ENCODE measurements at regions not wholly inside any gene's neighbourhood (a gene's known extent, or its start where the extent isn't known, plus 50 kb on each side); places are given as distances from the start of the nearest gene placed in this dataset.
"Not testable (repeated sequence)": the region's sequence is repeated elsewhere in the genome, so short reads cannot be mapped to it uniquely, and the experiment has no call there.

DNA sequence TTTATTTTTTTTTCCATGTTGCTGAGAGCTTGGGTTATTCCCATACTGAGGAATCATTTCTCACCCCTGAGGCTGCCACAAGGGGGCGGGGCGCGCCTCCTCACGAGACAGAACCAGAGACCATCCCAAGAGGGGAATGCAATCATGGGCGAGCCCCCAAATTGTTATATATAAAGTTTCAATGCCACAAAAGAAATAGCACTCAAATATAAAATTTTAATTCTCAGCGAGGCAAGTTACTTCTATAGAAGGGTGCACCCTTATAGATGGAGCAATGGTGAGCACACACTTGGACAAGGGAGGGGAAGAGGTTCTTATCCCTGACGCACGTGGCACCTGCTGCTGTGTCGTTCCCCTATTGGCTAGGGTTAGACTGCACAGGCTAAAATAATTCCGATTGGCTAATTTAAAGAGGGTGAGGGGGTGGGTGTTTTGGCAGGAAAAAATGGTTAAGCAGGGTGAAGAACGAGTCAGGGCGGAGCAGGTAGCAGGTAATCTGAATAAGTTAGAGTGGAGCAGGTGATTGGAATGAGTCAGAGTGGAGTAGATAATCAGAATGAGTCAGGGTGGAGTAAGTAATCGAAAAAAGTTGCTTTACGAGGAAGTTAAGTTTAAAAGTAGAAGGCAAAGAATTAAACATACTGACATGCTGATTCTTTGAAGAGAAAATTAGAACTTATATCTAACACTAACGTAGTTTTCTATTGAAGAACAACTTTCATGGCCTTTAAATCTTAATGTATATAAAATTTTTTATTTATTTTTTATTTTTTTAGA, 177.5 kb downstream of the MTCL1 start:
- no peaks in the 10 kb centered on the region for H3K4me1 Mint-ChIP-seq
- DNase-seq (ENCODE audit: low spot score in 2 of 2), result no peak
- H3K9me3 Mint-ChIP-seq, result peaks cover 36% of the 10 kb centered on the region

DNA sequence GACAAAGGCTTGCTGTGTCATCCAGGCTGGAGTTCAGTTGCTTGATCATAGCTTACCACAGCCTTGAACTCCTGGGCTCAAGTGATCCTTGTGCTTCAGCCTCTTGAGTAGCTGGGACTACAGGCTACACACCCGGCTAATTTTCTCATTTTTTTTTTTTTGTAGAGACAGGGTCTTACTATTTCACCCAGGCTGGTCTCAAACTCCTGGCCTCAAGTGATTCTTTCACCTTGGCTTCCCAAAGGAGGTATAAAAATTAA, 178.0 kb downstream of the MTCL1 start:
- ATAC-seq (replicated peaks; ENCODE audit: extremely low read depth, poor library complexity, severe bottlenecking) (no peak), DNase-seq (ENCODE audit: low spot score in 2 of 2) (no peak)
- H3K36me3 Mint-ChIP-seq (ENCODE audit: insufficient read depth), result peaks cover 1% of the 10 kb centered on the region
- peaks cover 50% of the 10 kb centered on the region for H3K27me3 Mint-ChIP-seq
- no peaks in the 10 kb centered on the region for H3K4me1 Mint-ChIP-seq
- H3K4me3 Mint-ChIP-seq, result no peak overlapping the region
- H3K27ac Mint-ChIP-seq (ENCODE audit: low read depth), result no peak overlapping the region
- H3K9me3 Mint-ChIP-seq, result peaks cover 36% of the 10 kb centered on the region

More for the DNA sequence above, 177.5 kb downstream of the MTCL1 start:
- Mint-ChIP-seq H3K4me3 (no peak overlapping the region), H3K36me3 (ENCODE audit: insufficient read depth) (peaks cover 1% of the 10 kb centered on the region), H3K27me3 (peaks cover 45% of the 10 kb centered on the region), H3K27ac (ENCODE audit: low read depth) (no peak overlapping the region)
- no peak for ATAC-seq (replicated peaks; ENCODE audit: extremely low read depth, poor library complexity, severe bottlenecking)

GRCh38 chr18:8887877-8888276, 182.5 kb downstream of the MTCL1 start:
- H3K36me3 Mint-ChIP-seq (ENCODE audit: insufficient read depth); ATAC-seq (replicated peaks; ENCODE audit: extremely low read depth, poor library complexity, severe bottlenecking); H3K27ac Mint-ChIP-seq (ENCODE audit: low read depth); DNase-seq (ENCODE audit: low spot score in 2 of 2); H3K4me3 Mint-ChIP-seq; H3K4me1 Mint-ChIP-seq: not testable (repeated sequence)
- H3K9me3 Mint-ChIP-seq, result peaks cover 28% of the 10 kb centered on the region
- H3K27me3 Mint-ChIP-seq, result peaks cover 52% of the 10 kb centered on the region

DNA sequence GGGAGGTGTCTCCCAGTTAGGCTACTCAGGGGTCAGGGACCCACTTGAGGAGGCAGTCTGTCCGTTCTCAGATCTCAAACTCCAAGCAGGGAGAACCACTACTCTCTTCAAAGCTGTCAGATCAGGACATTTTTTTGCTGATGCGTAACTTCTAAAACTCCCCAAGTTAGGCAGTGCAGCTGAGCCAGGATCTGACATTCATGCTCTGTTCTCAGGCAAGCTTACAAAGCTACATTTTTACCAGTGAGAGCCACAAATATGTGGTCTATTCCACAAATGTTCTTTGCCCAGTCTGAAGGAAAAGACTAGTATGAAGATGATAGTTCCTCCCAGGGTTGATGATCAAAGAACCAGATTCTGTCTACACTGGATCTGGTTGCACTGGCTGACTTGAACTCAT, 184.1 kb downstream of the MTCL1 start:
- H3K36me3 Mint-ChIP-seq (ENCODE audit: insufficient read depth), result no peaks in the 10 kb centered on the region
- H3K4me3 Mint-ChIP-seq, result no peak overlapping the region
- DNase-seq (ENCODE audit: low spot score in 2 of 2), result no peak
- no peak for ATAC-seq (replicated peaks; ENCODE audit: extremely low read depth, poor library complexity, severe bottlenecking)
- peaks cover 52% of the 10 kb centered on the region for H3K27me3 Mint-ChIP-seq
- peaks cover 25% of the 10 kb centered on the region for H3K9me3 Mint-ChIP-seq
- no peak overlapping the region for H3K27ac Mint-ChIP-seq (ENCODE audit: low read depth)
- H3K4me1 Mint-ChIP-seq, result no peaks in the 10 kb centered on the region

GRCh38 chr18:8890503-8890902, 185.1 kb downstream of the MTCL1 start:
- Mint-ChIP-seq H3K27me3 (peaks cover 52% of the 10 kb centered on the region), H3K9me3 (peaks cover 22% of the 10 kb centered on the region)
- H3K27ac Mint-ChIP-seq (ENCODE audit: low read depth); ATAC-seq (replicated peaks; ENCODE audit: extremely low read depth, poor library complexity, severe bottlenecking); H3K36me3 Mint-ChIP-seq (ENCODE audit: insufficient read depth); H3K4me3 Mint-ChIP-seq; DNase-seq (ENCODE audit: low spot score in 2 of 2); H3K4me1 Mint-ChIP-seq: not testable (repeated sequence)

DNA sequence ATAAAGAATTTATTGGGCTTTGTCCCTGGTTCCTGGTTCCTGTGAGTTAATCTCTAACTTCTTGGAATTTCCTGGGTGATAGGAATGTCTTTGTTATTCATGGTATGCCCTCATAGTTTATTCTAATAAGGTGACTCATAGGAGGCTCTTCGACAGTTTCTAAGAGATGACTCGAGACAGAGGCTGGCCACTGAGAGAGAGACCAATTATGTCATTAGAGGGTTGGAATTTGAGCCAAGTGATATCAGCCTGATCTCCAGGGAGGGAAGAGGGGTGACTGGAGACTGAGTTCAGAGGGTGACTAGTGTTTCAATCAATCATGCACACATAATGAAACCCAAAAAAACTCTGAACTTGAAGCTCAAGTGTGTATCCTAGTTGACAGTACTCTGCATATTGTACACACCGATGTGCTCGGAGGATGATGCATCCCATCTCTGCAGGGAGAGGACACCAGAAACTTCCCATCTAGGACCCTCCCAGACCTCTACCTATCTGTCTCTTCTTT, 185.7 kb downstream of the MTCL1 start:
- Mint-ChIP-seq H3K4me1 (no peaks in the 10 kb centered on the region), H3K4me3 (no peak overlapping the region), H3K36me3 (ENCODE audit: insufficient read depth) (no peaks in the 10 kb centered on the region), H3K27me3 (peaks cover 47% of the 10 kb centered on the region), H3K27ac (ENCODE audit: low read depth) (no peak overlapping the region), H3K9me3 (peaks cover 18% of the 10 kb centered on the region)
- ATAC-seq (replicated peaks; ENCODE audit: extremely low read depth, poor library complexity, severe bottlenecking), result no peak
- no peak for DNase-seq (ENCODE audit: low spot score in 2 of 2)

- peaks cover 5% of the 10 kb centered on the region for H3K9me3 Mint-ChIP-seq
- DNase-seq (ENCODE audit: low spot score in 2 of 2) (no peak), ATAC-seq (replicated peaks; ENCODE audit: extremely low read depth, poor library complexity, severe bottlenecking) (no peak)
- H3K27ac Mint-ChIP-seq (ENCODE audit: low read depth), result no peak overlapping the region
- H3K4me3 Mint-ChIP-seq, result no peak overlapping the region
- peaks cover 35% of the 10 kb centered on the region for H3K27me3 Mint-ChIP-seq
- H3K36me3 Mint-ChIP-seq (ENCODE audit: insufficient read depth), result no peaks in the 10 kb centered on the region
- H3K4me1 Mint-ChIP-seq, result no peaks in the 10 kb centered on the region
These were observed 187.9 kb downstream of the MTCL1 start for GRCh38 chr18:8893221-8893620.

GRCh38 chr18:8893628-8894231, 188.4 kb downstream of the MTCL1 start:
- H3K36me3 Mint-ChIP-seq (ENCODE audit: insufficient read depth), result no peaks in the 10 kb centered on the region

GRCh38 chr18:8894823-8895222, 189.5 kb downstream of the MTCL1 start:
- ATAC-seq (replicated peaks; ENCODE audit: extremely low read depth, poor library complexity, severe bottlenecking) (no peak), DNase-seq (ENCODE audit: low spot score in 2 of 2) (no peak)
- no peaks in the 10 kb centered on the region for H3K4me1 Mint-ChIP-seq
- H3K27ac Mint-ChIP-seq (ENCODE audit: low read depth), result no peak overlapping the region
- H3K4me3 Mint-ChIP-seq, result no peak overlapping the region
- no peaks in the 10 kb centered on the region for H3K36me3 Mint-ChIP-seq (ENCODE audit: insufficient read depth)
- no peaks in the 10 kb centered on the region for H3K9me3 Mint-ChIP-seq
- peaks cover 37% of the 10 kb centered on the region for H3K27me3 Mint-ChIP-seq

More at GRCh38 chr18:8893628-8894231, 188.4 kb downstream of the MTCL1 start:
- no peak overlapping the region for H3K27ac Mint-ChIP-seq (ENCODE audit: low read depth)
- peaks cover 31% of the 10 kb centered on the region for H3K27me3 Mint-ChIP-seq
- no peak for DNase-seq (ENCODE audit: low spot score in 2 of 2)
- H3K9me3 Mint-ChIP-seq, result peaks cover 2% of the 10 kb centered on the region
- no peaks in the 10 kb centered on the region for H3K4me1 Mint-ChIP-seq
- ATAC-seq (replicated peaks; ENCODE audit: extremely low read depth, poor library complexity, severe bottlenecking), result no peak
- no peak overlapping the region for H3K4me3 Mint-ChIP-seq

DNA sequence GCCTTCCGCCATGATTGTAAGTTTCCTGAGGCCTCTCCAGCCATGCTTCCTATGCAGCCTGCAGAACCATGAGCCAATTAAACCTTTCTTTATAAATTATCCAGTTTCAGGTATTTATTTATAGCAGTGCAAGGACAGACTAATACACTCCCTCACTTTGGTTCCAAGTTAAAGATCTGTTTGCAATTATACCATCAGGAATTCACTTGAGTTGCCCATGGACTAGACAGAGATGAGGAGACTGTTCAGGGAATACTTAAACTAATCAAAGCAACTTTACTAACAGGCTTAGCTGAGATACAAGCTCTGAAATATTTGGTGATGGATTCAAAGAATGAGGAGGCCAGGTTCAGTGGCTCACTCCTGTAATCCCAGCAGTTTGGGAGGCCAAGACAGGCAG, 190.0 kb downstream of the MTCL1 start:
- no peak for ATAC-seq (replicated peaks; ENCODE audit: extremely low read depth, poor library complexity, severe bottlenecking)
- no peaks in the 10 kb centered on the region for H3K4me1 Mint-ChIP-seq
- H3K27me3 Mint-ChIP-seq, result peaks cover 42% of the 10 kb centered on the region
- H3K36me3 Mint-ChIP-seq (ENCODE audit: insufficient read depth), result no peaks in the 10 kb centered on the region
- H3K9me3 Mint-ChIP-seq, result no peaks in the 10 kb centered on the region
- DNase-seq (ENCODE audit: low spot score in 2 of 2), result no peak
- H3K4me3 Mint-ChIP-seq, result no peak overlapping the region
- H3K27ac Mint-ChIP-seq (ENCODE audit: low read depth), result no peak overlapping the region

- H3K9me3 Mint-ChIP-seq, result no peaks in the 10 kb centered on the region
- DNase-seq (ENCODE audit: low spot score in 2 of 2) (no peak), ATAC-seq (replicated peaks; ENCODE audit: extremely low read depth, poor library complexity, severe bottlenecking) (no peak)
- no peak overlapping the region for H3K27ac Mint-ChIP-seq (ENCODE audit: low read depth)
- no peak overlapping the region for H3K4me3 Mint-ChIP-seq
- H3K36me3 Mint-ChIP-seq (ENCODE audit: insufficient read depth), result no peaks in the 10 kb centered on the region
- H3K4me1 Mint-ChIP-seq, result no peaks in the 10 kb centered on the region
- peaks cover 41% of the 10 kb centered on the region for H3K27me3 Mint-ChIP-seq
These were observed 190.7 kb downstream of the MTCL1 start for GRCh38 chr18:8895987-8896619.

- Mint-ChIP-seq H3K36me3 (ENCODE audit: insufficient read depth) (no peaks in the 10 kb centered on the region), H3K9me3 (peaks cover 11% of the 10 kb centered on the region), H3K27me3 (peaks cover 61% of the 10 kb centered on the region), H3K4me1 (no peaks in the 10 kb centered on the region), H3K4me3 (no peak overlapping the region), H3K27ac (ENCODE audit: low read depth) (no peak overlapping the region)
- ATAC-seq (replicated peaks; ENCODE audit: extremely low read depth, poor library complexity, severe bottlenecking) (no peak), DNase-seq (ENCODE audit: low spot score in 2 of 2) (no peak)
These were observed 193.6 kb downstream of the MTCL1 start for GRCh38 chr18:8899000-8899399.

GRCh38 chr18:8900552-8900951, 195.2 kb downstream of the MTCL1 start:
- no peaks in the 10 kb centered on the region for H3K36me3 Mint-ChIP-seq (ENCODE audit: insufficient read depth)
- H3K4me3 Mint-ChIP-seq, result no peak overlapping the region
- H3K4me1 Mint-ChIP-seq, result no peaks in the 10 kb centered on the region
- H3K27ac Mint-ChIP-seq (ENCODE audit: low read depth), result no peak overlapping the region
- peaks cover 23% of the 10 kb centered on the region for H3K9me3 Mint-ChIP-seq
- no peak for ATAC-seq (replicated peaks; ENCODE audit: extremely low read depth, poor library complexity, severe bottlenecking)
- DNase-seq (ENCODE audit: low spot score in 2 of 2), result no peak
- H3K27me3 Mint-ChIP-seq, result peaks cover 75% of the 10 kb centered on the region
